NT2/D1 (cell line): ENCODE measurements at regions not wholly inside any gene's neighbourhood (a gene's known extent, or its start where the extent isn't known, plus 50 kb on each side); places are given as distances from the start of the nearest gene placed in this dataset.

Experiments used
- YY1 ChIP-seq: IDR thresholded peaks from 2 replicates; pipeline ENCODE4 v1.6.1; 2011; ENCODE audit not compliant: insufficient read length, insufficient read depth
- ZNF274 ChIP-seq: IDR thresholded peaks from 2 replicates; pipeline ENCODE4 v1.6.1; 2011; ENCODE audit warnings: mild to moderate bottlenecking, low read depth, low read length

DNA sequence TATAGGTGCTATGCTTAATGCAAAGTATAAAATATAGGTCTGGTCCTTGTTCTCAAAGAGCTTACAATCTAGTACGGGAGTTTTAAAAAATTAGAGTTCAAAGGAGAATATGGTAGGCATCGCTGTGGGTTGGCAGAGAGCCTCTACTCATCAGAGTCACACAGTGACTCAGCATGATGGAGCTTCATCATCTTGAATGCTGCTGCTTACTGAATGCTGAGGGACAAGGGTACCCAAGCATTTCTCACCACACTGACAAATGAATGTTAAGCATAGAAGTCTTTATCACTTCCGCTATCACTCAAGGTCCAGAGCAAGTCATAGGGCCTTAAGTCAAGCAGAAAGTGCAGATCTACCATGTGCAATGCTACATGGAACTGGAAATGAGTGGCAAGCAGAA lies 268.6 kb upstream of the IGFBP7 start:
- no peak for TF ChIP-seq ZNF274
- no peak for TF ChIP-seq YY1
